NCI-H2029 treated with DMSO at 0.1 percent for 48 hours (cell line): ENCODE measurements at regions not wholly inside any gene's neighbourhood (a gene's known extent, or its start where the extent isn't known, plus 50 kb on each side); places are given as distances from the start of the nearest gene placed in this dataset.

Experiments
- DNase-seq: peaks from one replicate; lab custom pipeline; 2025; lab: John Stamatoyannopoulos, UW

GRCh38 chr7:123259759-123260158, 60.0 kb upstream of the SLC13A1 start:
- DNase-seq = no peak
